CD14-positive monocyte (primary cell): ENCODE measurements at regions not wholly inside any gene's neighbourhood (a gene's known extent, or its start where the extent isn't known, plus 50 kb on each side); places are given as distances from the start of the nearest gene placed in this dataset.

Source experiments
- DNase-seq, 3 donors: peaks; one replicate each; pipeline ENCODE4 v3.0.0-alpha.2; 2011 to 2022
- H2AFZ ChIP-seq: 2 replicates; pipeline ENCODE4 v1.6.0; 2012; ENCODE audit warnings: mild to moderate bottlenecking, low read depth, low read length, inconsistent platforms; ENCODE audit not compliant: insufficient read depth, poor library complexity, severe bottlenecking
- H3K27ac ChIP-seq, 2 donors: 1 replicate in 1 of 2; 2 replicates in 1 of 2; pipeline ENCODE4 v1.5.1; 2012 to 2013; ENCODE audit warnings: low read length in 2 of 2, control low read depth in 1 of 2, inconsistent platforms in 1 of 2, low read depth in 1 of 2, mild to moderate bottlenecking in 1 of 2
- H3K27me3 ChIP-seq, 2 donors: one replicate each; pipeline versions ENCODE4 v1.6.0 to v1.6.1; 2011 to 2013; ENCODE audit warnings: low read length in 2 of 2; ENCODE audit not compliant: control insufficient read depth in 2 of 2, insufficient read depth in 2 of 2
- H3K36me3 ChIP-seq, 2 donors: replicated peaks in 1 of 2; 1 replicate in 1 of 2; 2 replicates in 1 of 2; pipeline versions ENCODE4 v1.5.1 to v1.6.1; 2012 to 2013; ENCODE audit warnings: low read length in 2 of 2, control low read depth in 1 of 2, inconsistent platforms in 1 of 2, mild to moderate bottlenecking in 1 of 2; ENCODE audit not compliant: insufficient read depth in 2 of 2, control insufficient read depth in 1 of 2
- H3K4me1 ChIP-seq, 2 donors: 1 replicate in 1 of 2; 2 replicates in 1 of 2; pipeline versions ENCODE4 v1.5.1 to v1.6.1; 2012 to 2013; ENCODE audit warnings: low read length in 2 of 2, control low read depth in 1 of 2, inconsistent platforms in 1 of 2, mild to moderate bottlenecking in 1 of 2, moderate library complexity in 1 of 2; ENCODE audit not compliant: insufficient read depth in 2 of 2, control insufficient read depth in 1 of 2
- H3K4me2 ChIP-seq: replicated peaks from 2 replicates; pipeline ENCODE3; 2012; ENCODE audit warnings: low read length, moderate library complexity, mild to moderate bottlenecking; ENCODE audit not compliant: poor library complexity, severe bottlenecking; ENCODE audit errors: extremely low read depth
- H3K4me3 ChIP-seq, 3 experiments: fragments of 200-600 bp in 1 of 3; sonication (generic) in 1 of 3; replicated peaks in 1 of 3; 1 replicate in 2 of 3; 2 replicates in 1 of 3; pipeline ENCODE4 v1.5.1; 2011 to 2013; ENCODE audit warnings: low read length in 3 of 3, mild to moderate bottlenecking in 3 of 3, control low read depth in 2 of 3, low read depth in 2 of 3, inconsistent platforms in 1 of 3, moderate library complexity in 1 of 3
- H3K79me2 ChIP-seq: 2 replicates; pipeline ENCODE4 v1.6.0; 2012; ENCODE audit warnings: mild to moderate bottlenecking, control low read depth, inconsistent platforms, low read length, moderate library complexity; ENCODE audit not compliant: insufficient read depth
- H3K9ac ChIP-seq: 2 replicates; pipeline ENCODE4 v1.6.0; 2017; ENCODE audit warnings: low read length, mild to moderate bottlenecking; ENCODE audit not compliant: insufficient read depth, poor library complexity, severe bottlenecking
- H3K9me3 ChIP-seq, 2 donors: replicated peaks in 1 of 2; 1 replicate in 1 of 2; 2 replicates in 1 of 2; pipeline versions ENCODE4 v1.5.1 to v1.6.1; 2012 to 2013; ENCODE audit warnings: low read length in 2 of 2, control low read depth in 1 of 2; ENCODE audit not compliant: control insufficient read depth in 1 of 2, insufficient read depth in 1 of 2
- H4K20me1 ChIP-seq: 2 replicates; pipeline ENCODE4 v1.6.0; 2012; ENCODE audit warnings: mild to moderate bottlenecking, low read length, control low read depth, moderate library complexity; ENCODE audit not compliant: insufficient read depth
- H3K27ac Mint-ChIP-seq, 7 donors: one replicate each; pipeline ENCODE4 v1.8.0; 2020; ENCODE audit warnings: mild to moderate bottlenecking in 7 of 7, mixed read lengths in 7 of 7, moderate library complexity in 6 of 7, inconsistent platforms in 2 of 7
- H3K27me3 Mint-ChIP-seq, 3 donors: one replicate each; pipeline ENCODE4 v1.8.0; 2021 to 2022; ENCODE audit warnings: low read depth in 3 of 3, mild to moderate bottlenecking in 3 of 3, mixed read lengths in 3 of 3, moderate library complexity in 3 of 3, inconsistent platforms in 1 of 3
- H3K36me3 Mint-ChIP-seq, 2 donors: one replicate each; pipeline ENCODE4 v1.8.0; 2020; ENCODE audit warnings: mixed read lengths in 2 of 2, inconsistent platforms in 1 of 2, mild to moderate bottlenecking in 1 of 2
- H3K4me1 Mint-ChIP-seq: one replicate; pipeline ENCODE4 v1.8.0; 2020; ENCODE audit warnings: mild to moderate bottlenecking, mixed read lengths
- H3K4me3 Mint-ChIP-seq, 2 donors: one replicate each; pipeline ENCODE4 v1.8.0; 2020; ENCODE audit warnings: mild to moderate bottlenecking in 2 of 2, mixed read lengths in 2 of 2, moderate library complexity in 1 of 2
- H3K9me3 Mint-ChIP-seq, 7 donors: one replicate each; pipeline ENCODE4 v1.8.0; 2020 to 2022; ENCODE audit warnings: mixed read lengths in 7 of 7, mild to moderate bottlenecking in 6 of 7, moderate library complexity in 6 of 7, inconsistent platforms in 2 of 7
- WGBS: methylation state at CpG from one replicate; pipeline ENCODE4 v1.1.5; 2013; ENCODE audit warnings: missing lambda C conversion rate; ENCODE audit not compliant: insufficient coverage; 5-methylcytosine and 5-hydroxymethylcytosine counted together
- intact Hi-C, 2 donors: fragments of 100-400 bp; cut with micrococcal nuclease; formaldehyde crosslinking; loops; one replicate each; pipeline versions ENCODE4 v1.15.0 to v1.15.1; 2023
- TF ChIP-seq, protein P1 (sequence below): fragments of 200-600 bp; IDR thresholded peaks from one replicate; pipeline ENCODE4 v1.8.0; 2022; ENCODE audit warnings: antibody characterized with exemption, mild to moderate bottlenecking

DNA sequence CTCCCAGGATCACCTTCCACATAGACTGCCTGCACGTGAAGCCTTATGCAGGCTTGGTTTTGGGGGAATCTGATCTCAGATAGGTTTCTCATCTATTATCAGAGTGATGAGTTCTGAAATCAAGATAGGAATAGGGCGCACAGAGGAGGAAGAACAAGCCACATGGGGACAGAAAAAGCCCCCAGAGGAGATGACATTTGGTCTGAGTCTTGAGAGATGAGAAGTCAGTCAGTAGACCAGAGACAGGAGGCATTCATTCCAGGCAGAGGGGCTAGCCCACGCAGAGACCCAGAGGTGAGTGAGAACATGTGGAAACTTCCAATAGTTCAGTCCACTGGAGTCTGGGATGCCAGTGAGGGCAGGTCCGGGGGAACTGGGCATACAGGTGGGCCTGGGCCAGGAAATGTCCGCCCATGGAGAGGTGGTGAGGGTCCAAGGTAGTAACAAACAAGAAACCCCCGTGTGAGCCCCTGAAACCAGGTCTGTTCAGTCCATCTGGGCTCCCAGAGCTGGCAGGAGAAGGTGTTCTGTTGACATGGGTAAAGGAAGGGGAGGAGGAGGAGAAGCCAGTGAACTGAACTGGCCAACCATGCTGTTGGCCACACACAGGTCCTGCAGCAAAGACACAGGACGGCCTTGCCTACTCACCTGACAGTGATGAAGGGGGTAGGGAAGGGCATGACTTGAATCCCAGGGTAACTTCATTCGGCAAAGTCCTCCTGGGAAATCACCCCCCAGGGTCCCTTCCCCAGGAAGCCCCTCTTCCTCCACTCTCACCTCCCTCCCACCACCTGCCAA lies 69.3 kb upstream of the SMNDC1 start:
- TF ChIP-seq, protein P1, sequence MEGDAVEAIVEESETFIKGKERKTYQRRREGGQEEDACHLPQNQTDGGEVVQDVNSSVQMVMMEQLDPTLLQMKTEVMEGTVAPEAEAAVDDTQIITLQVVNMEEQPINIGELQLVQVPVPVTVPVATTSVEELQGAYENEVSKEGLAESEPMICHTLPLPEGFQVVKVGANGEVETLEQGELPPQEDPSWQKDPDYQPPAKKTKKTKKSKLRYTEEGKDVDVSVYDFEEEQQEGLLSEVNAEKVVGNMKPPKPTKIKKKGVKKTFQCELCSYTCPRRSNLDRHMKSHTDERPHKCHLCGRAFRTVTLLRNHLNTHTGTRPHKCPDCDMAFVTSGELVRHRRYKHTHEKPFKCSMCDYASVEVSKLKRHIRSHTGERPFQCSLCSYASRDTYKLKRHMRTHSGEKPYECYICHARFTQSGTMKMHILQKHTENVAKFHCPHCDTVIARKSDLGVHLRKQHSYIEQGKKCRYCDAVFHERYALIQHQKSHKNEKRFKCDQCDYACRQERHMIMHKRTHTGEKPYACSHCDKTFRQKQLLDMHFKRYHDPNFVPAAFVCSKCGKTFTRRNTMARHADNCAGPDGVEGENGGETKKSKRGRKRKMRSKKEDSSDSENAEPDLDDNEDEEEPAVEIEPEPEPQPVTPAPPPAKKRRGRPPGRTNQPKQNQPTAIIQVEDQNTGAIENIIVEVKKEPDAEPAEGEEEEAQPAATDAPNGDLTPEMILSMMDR: no peak
- Mint-ChIP-seq H3K4me3 (no peak overlapping the region), H3K4me1 (peaks cover 14% of the 10 kb centered on the region)

DNA sequence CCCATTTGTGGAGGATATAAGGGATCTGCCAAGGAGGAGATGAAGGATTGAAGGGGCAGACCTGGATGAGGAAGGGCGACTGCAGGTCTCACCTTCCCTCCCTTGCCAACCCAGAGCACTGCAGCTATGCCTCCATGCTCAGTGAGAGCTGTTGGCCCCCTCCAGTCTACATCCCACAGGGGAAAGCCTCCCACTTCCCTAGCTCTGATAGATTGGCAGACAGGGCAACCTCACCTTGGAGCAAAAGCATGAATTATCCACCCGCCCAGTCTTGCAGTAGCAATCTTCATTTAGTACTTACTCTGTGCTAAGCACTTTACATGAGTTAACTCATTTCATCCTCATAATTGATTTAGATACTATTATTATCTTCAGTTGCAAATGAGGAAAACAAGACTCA lies 70.4 kb upstream of the SMNDC1 start:
- Histone ChIP-seq H2AFZ (no peak overlapping the region), H3K79me2 (no peaks in the 10 kb centered on the region), H3K27ac (no peak overlapping the region), H4K20me1 (no peaks in the 10 kb centered on the region), H3K9me3 (no peaks in the 10 kb centered on the region), H3K4me1 (peaks cover 5 to 7% of the 10 kb centered on the region in 2 donors), H3K27me3 (no peaks in the 10 kb centered on the region), H3K36me3 (no peaks in the 10 kb centered on the region), H3K4me3 (no peak overlapping the region), H3K4me2 (no peak overlapping the region), H3K9ac (no peak overlapping the region)
- H3K27ac Mint-ChIP-seq: peak overlapping the region in 1 of 7 donors; percentile 61
- DNase-seq: no peak
- TF ChIP-seq, protein P1: no peak
- H3K4me1 Mint-ChIP-seq: peaks cover 10% of the 10 kb centered on the region
- H3K9me3 Mint-ChIP-seq: no peaks in the 10 kb centered on the region
- H3K36me3 Mint-ChIP-seq: no peaks in the 10 kb centered on the region
- H3K27me3 Mint-ChIP-seq: peaks cover 2 to 7% (median 7%) of the 10 kb centered on the region in 3 donors
- WGBS: no CpG with 5 or more reads among the region's 2 CpGs
- intact Hi-C loops: no loop called here
- no peak overlapping the region for H3K4me3 Mint-ChIP-seq

More for the DNA sequence above, 69.3 kb upstream of the SMNDC1 start:
- Histone ChIP-seq H4K20me1 (no peaks in the 10 kb centered on the region), H3K4me1 (peaks cover 5 to 7% of the 10 kb centered on the region in 2 donors), H3K79me2 (no peaks in the 10 kb centered on the region), H3K4me2 (no peak overlapping the region), H3K27me3 (no peaks in the 10 kb centered on the region), H3K27ac (no peak overlapping the region), H3K9ac (no peak overlapping the region), H3K9me3 (no peaks in the 10 kb centered on the region), H2AFZ (no peak overlapping the region), H3K4me3 (no peak overlapping the region), H3K36me3 (no peaks in the 10 kb centered on the region)
- DNase-seq: no peak
- intact Hi-C loops: no loop called here
- Mint-ChIP-seq H3K27me3 (peaks cover 2 to 7% (median 7%) of the 10 kb centered on the region in 3 donors), H3K36me3 (no peaks in the 10 kb centered on the region), H3K9me3 (no peaks in the 10 kb centered on the region), H3K27ac (peak overlapping the region in 1 of 7 donors; percentile 6)
- 97% methylated on average over 5 of the region's 8 CpGs for WGBS
